ENCODE measurements at regions not wholly inside any gene's neighbourhood (a gene's known extent, or its start where the extent isn't known, plus 50 kb on each side); places are given as distances from the start of the nearest gene placed in this dataset.

- Histone ChIP-seq H3K36me3 (ENCODE audit: control insufficient read depth in 2 of 2, extremely low read depth in 1 of 2, insufficient read depth in 2 of 2, low read length in 2 of 2) (no peaks in the 10 kb centered on the region), H3K4me3 (replicated peaks in 1 of 3; ENCODE audit: insufficient read depth in 1 of 3, low read depth in 1 of 3, low read length in 3 of 3) (no peak overlapping the region), H3K27ac (ENCODE audit: insufficient read depth, low read depth, low read length) (no peak overlapping the region), H3K9me3 (replicated peaks; ENCODE audit: control insufficient read depth, insufficient read depth, low read length) (no peaks in the 10 kb centered on the region), H3K27me3 (ENCODE audit: control insufficient read depth in 2 of 2, insufficient read depth in 2 of 2, low read length in 2 of 2) (peaks cover 0 to 2% of the 10 kb centered on the region in 2 experiments), H3K9me1 (replicated peaks; ENCODE audit: control insufficient read depth, extremely low read depth, insufficient read depth, low read length) (no peaks in the 10 kb centered on the region), H2AFZ (ENCODE audit: low read depth, low read length) (no peak overlapping the region), H3K4me2 (ENCODE audit: insufficient read depth, low read length) (no peak overlapping the region), H3K4me1 (ENCODE audit: control insufficient read depth, extremely low read depth, insufficient read depth, low read length) (no peaks in the 10 kb centered on the region), H3K79me2 (ENCODE audit: control insufficient read depth, insufficient read depth, low read length) (no peaks in the 10 kb centered on the region), H4K20me1 (replicated peaks; ENCODE audit: control insufficient read depth, extremely low read depth, insufficient read depth, low read length) (no peaks in the 10 kb centered on the region), H3K9ac (replicated peaks; ENCODE audit: extremely low read depth, insufficient read depth, low read length) (no peak overlapping the region)
- dilution Hi-C loops (cut with MboI; ENCODE audit: extremely low pct_ligation_motif_present, low sequenced_read_pairs), result no loop called here
- no TSS peak for BruUV-seq (replicated peaks)
- ChIA-PET POLR2A (no interaction called here), CTCF (no interaction called here)
- TF ChIP-seq GATA2 (IDR thresholded peaks at IDR 0.05; ENCODE audit: insufficient read depth, insufficient read length, low read depth, low read length) (no peak), MAX (IDR thresholded peaks at IDR 0.05; ENCODE audit: insufficient read depth, insufficient read length) (no peak), POLR2A (IDR thresholded peaks at IDR 0.05; ENCODE audit: low read depth, low read length) (no peak), MYC (IDR thresholded peaks at IDR 0.05; ENCODE audit: low read depth, low read length) (no peak), EZH2 (IDR thresholded peaks at IDR 0.05; ENCODE audit: borderline replicate concordance, low read depth, low read length, severe bottlenecking) (no peak), JUN (IDR thresholded peaks at IDR 0.05; ENCODE audit: borderline replicate concordance, insufficient read depth, insufficient read length, low read depth) (no peak), POLR2AphosphoS5 (IDR thresholded peaks at IDR 0.05; ENCODE audit: insufficient read depth, low read depth, low read length) (no peak), CTCF (IDR thresholded peaks at IDR 0.05; ENCODE audit: extremely low read depth in 1 of 2, insufficient read depth in 1 of 2, low read depth in 1 of 2, low read length in 2 of 2) (no peak), FOS (IDR thresholded peaks at IDR 0.05; ENCODE audit: borderline replicate concordance, insufficient read depth, low read length) (no peak)
- no peak for FAIRE-seq
- intact Hi-C loops (cut with micrococcal nuclease), result no loop called here
- no peak for DNase-seq (ENCODE audit: low read depth, low spot score)
Observed at GRCh38 chr14:37721976-37722659, 126.7 kb downstream of the TTC6 start.
